HG03139 (cell line): ENCODE measurements at regions not wholly inside any gene's neighbourhood (a gene's known extent, or its start where the extent isn't known, plus 50 kb on each side); places are given as distances from the start of the nearest gene placed in this dataset.
A peak's percentile ranks its signal among the peaks of the same experiment; 100 is the strongest.
"Not testable (repeated sequence)": the region's sequence is repeated elsewhere in the genome, so short reads cannot be mapped to it uniquely, and the experiment has no call there.

Source experiments
- ATAC-seq: cut with Tn5 transposase; IDR thresholded peaks from one replicate; pipeline ENCODE4 v1.9.1; 2021; ENCODE audit not compliant: unreplicated experiment

GRCh38 chr4:59455751-59456150 is 1744.4 kb upstream of the ADGRL3 start:
- no peak for ATAC-seq

GRCh38 chr4:59457576-59457975 is 1742.5 kb upstream of the ADGRL3 start:
- no peak for ATAC-seq

- no peak for ATAC-seq
Measured at GRCh38 chr4:59484944-59485343, 1715.2 kb upstream of the ADGRL3 start.

- ATAC-seq: no peak
Measured at GRCh38 chr4:59500103-59500502, 1700.0 kb upstream of the ADGRL3 start.

GRCh38 chr4:59503731-59504130 is 1696.4 kb upstream of the ADGRL3 start:
- no peak for ATAC-seq

- not testable (repeated sequence) for ATAC-seq
Measured at GRCh38 chr4:59511809-59512208, 1688.3 kb upstream of the ADGRL3 start.

- no peak for ATAC-seq
Measured at GRCh38 chr4:59517007-59517406, 1683.1 kb upstream of the ADGRL3 start.

- no peak for ATAC-seq
Measured at GRCh38 chr4:59518005-59518823, 1681.9 kb upstream of the ADGRL3 start.

- ATAC-seq: no peak
Measured at GRCh38 chr4:59525885-59526284, 1674.2 kb upstream of the ADGRL3 start.

- ATAC-seq: no peak
Measured at GRCh38 chr4:59535541-59535940, 1664.6 kb upstream of the ADGRL3 start.

- no peak for ATAC-seq
Measured at GRCh38 chr4:59536428-59536827, 1663.7 kb upstream of the ADGRL3 start.

- no peak for ATAC-seq
Measured at GRCh38 chr4:59537246-59537886, 1662.8 kb upstream of the ADGRL3 start.

- no peak for ATAC-seq
Measured at GRCh38 chr4:59539401-59539800, 1660.7 kb upstream of the ADGRL3 start.

- ATAC-seq: no peak
Measured at GRCh38 chr4:59540311-59540710, 1659.8 kb upstream of the ADGRL3 start.

- peak; percentile 94 for ATAC-seq
Measured at GRCh38 chr4:59553063-59553720, 1646.9 kb upstream of the ADGRL3 start.

GRCh38 chr4:59553721-59554091 is 1646.4 kb upstream of the ADGRL3 start:
- ATAC-seq: no peak

- not testable (repeated sequence) for ATAC-seq
Measured at GRCh38 chr4:59556191-59556590, 1643.9 kb upstream of the ADGRL3 start.

GRCh38 chr4:59560141-59560648 is 1639.9 kb upstream of the ADGRL3 start:
- not testable (repeated sequence) for ATAC-seq

GRCh38 chr4:59565836-59566235 is 1634.3 kb upstream of the ADGRL3 start:
- ATAC-seq: no peak

GRCh38 chr4:59570860-59571476 is 1629.2 kb upstream of the ADGRL3 start:
- ATAC-seq: peak; percentile 87

GRCh38 chr4:59571805-59572430 is 1628.2 kb upstream of the ADGRL3 start:
- ATAC-seq: no peak
